ENCODE measurements at regions not wholly inside any gene's neighbourhood (a gene's known extent, or its start where the extent isn't known, plus 50 kb on each side); places are given as distances from the start of the nearest gene placed in this dataset.
"Not testable (repeated sequence)": the region's sequence is repeated elsewhere in the genome, so short reads cannot be mapped to it uniquely, and the experiment has no call there.

- DNase-seq (ENCODE audit: low read depth, low spot score): no peak
These were observed 623.3 kb downstream of the C12orf50 start for GRCh38 chr12:87405918-87406317.

GRCh38 chr12:87394168-87394567 lies 635.0 kb downstream of the C12orf50 start:
- not testable (repeated sequence) for DNase-seq (ENCODE audit: low read depth, low spot score); H3K36me3 ChIP-seq (ENCODE audit: insufficient read depth, insufficient read length, low read length); H3K9ac ChIP-seq (ENCODE audit: insufficient read length, low read depth); H3K27me3 ChIP-seq (ENCODE audit: insufficient read depth, insufficient read length); H3K4me1 ChIP-seq (ENCODE audit: insufficient read depth, insufficient read length); H3K4me3 ChIP-seq (ENCODE audit: insufficient read length, low read depth); H3K9me3 ChIP-seq (ENCODE audit: insufficient read depth, low read length)

More at GRCh38 chr12:87405918-87406317, 623.3 kb downstream of the C12orf50 start:
- Histone ChIP-seq H3K9ac (ENCODE audit: insufficient read length, low read depth) (no peak overlapping the region), H3K4me1 (ENCODE audit: insufficient read depth, insufficient read length) (no peaks in the 10 kb centered on the region), H3K9me3 (ENCODE audit: insufficient read depth, low read length) (0 out of 2 replicates have a peak, but pooled peaks cover 8% of the 10 kb centered on the region), H3K36me3 (ENCODE audit: insufficient read depth, insufficient read length, low read length) (no peaks in the 10 kb centered on the region), H3K4me3 (ENCODE audit: insufficient read length, low read depth) (no peak overlapping the region), H3K27me3 (ENCODE audit: insufficient read depth, insufficient read length) (no peaks in the 10 kb centered on the region)
- TF ChIP-seq SUZ12 (IDR thresholded peaks at IDR 0.05; ENCODE audit: extremely low read depth, insufficient read depth, insufficient read length) (no peak), ZNF274 (IDR thresholded peaks at IDR 0.05; ENCODE audit: low read depth, low read length) (no peak), YY1 (IDR thresholded peaks at IDR 0.05; ENCODE audit: insufficient read depth, insufficient read length) (no peak)

- no peak for DNase-seq (ENCODE audit: low read depth, low spot score)
- Histone ChIP-seq H3K36me3 (ENCODE audit: insufficient read depth, insufficient read length, low read length) (no peaks in the 10 kb centered on the region), H3K4me3 (ENCODE audit: insufficient read length, low read depth) (no peak overlapping the region), H3K9me3 (ENCODE audit: insufficient read depth, low read length) (no peaks in the 10 kb centered on the region), H3K27me3 (ENCODE audit: insufficient read depth, insufficient read length) (no peaks in the 10 kb centered on the region), H3K9ac (ENCODE audit: insufficient read length, low read depth) (no peak overlapping the region), H3K4me1 (ENCODE audit: insufficient read depth, insufficient read length) (no peaks in the 10 kb centered on the region)
- TF ChIP-seq YY1 (IDR thresholded peaks at IDR 0.05; ENCODE audit: insufficient read depth, insufficient read length) (no peak), ZNF274 (IDR thresholded peaks at IDR 0.05; ENCODE audit: low read depth, low read length) (no peak), SUZ12 (IDR thresholded peaks at IDR 0.05; ENCODE audit: extremely low read depth, insufficient read depth, insufficient read length) (no peak)
These were observed 640.8 kb downstream of the C12orf50 start for GRCh38 chr12:87388376-87388775.

- Histone ChIP-seq H3K4me3 (ENCODE audit: insufficient read length, low read depth) (no peak overlapping the region), H3K27me3 (ENCODE audit: insufficient read depth, insufficient read length) (no peaks in the 10 kb centered on the region), H3K9ac (ENCODE audit: insufficient read length, low read depth) (no peak overlapping the region), H3K36me3 (ENCODE audit: insufficient read depth, insufficient read length, low read length) (no peaks in the 10 kb centered on the region), H3K9me3 (ENCODE audit: insufficient read depth, low read length) (no peaks in the 10 kb centered on the region), H3K4me1 (ENCODE audit: insufficient read depth, insufficient read length) (no peaks in the 10 kb centered on the region)
- no peak for TF ChIP-seq SUZ12 (IDR thresholded peaks at IDR 0.05; ENCODE audit: extremely low read depth, insufficient read depth, insufficient read length)
- TF ChIP-seq ZNF274 (IDR thresholded peaks at IDR 0.05; ENCODE audit: low read depth, low read length): no peak
- no peak for TF ChIP-seq YY1 (IDR thresholded peaks at IDR 0.05; ENCODE audit: insufficient read depth, insufficient read length)
- no peak for DNase-seq (ENCODE audit: low read depth, low spot score)
These were observed 643.9 kb downstream of the C12orf50 start for GRCh38 chr12:87385322-87385721.

- Histone ChIP-seq H3K4me1 (ENCODE audit: insufficient read depth, insufficient read length) (no peaks in the 10 kb centered on the region), H3K9me3 (ENCODE audit: insufficient read depth, low read length) (no peaks in the 10 kb centered on the region), H3K36me3 (ENCODE audit: insufficient read depth, insufficient read length, low read length) (no peaks in the 10 kb centered on the region), H3K9ac (ENCODE audit: insufficient read length, low read depth) (no peak overlapping the region), H3K27me3 (ENCODE audit: insufficient read depth, insufficient read length) (no peaks in the 10 kb centered on the region), H3K4me3 (ENCODE audit: insufficient read length, low read depth) (no peak overlapping the region)
- no peak for TF ChIP-seq ZNF274 (IDR thresholded peaks at IDR 0.05; ENCODE audit: low read depth, low read length)
- no peak for DNase-seq (ENCODE audit: low read depth, low spot score)
These were observed 645.0 kb downstream of the C12orf50 start for GRCh38 chr12:87384226-87384625.

GRCh38 chr12:87383680-87384079 lies 645.5 kb downstream of the C12orf50 start:
- Histone ChIP-seq H3K9ac (ENCODE audit: insufficient read length, low read depth) (no peak overlapping the region), H3K27me3 (ENCODE audit: insufficient read depth, insufficient read length) (no peaks in the 10 kb centered on the region)

GRCh38 chr12:87382959-87383566 lies 646.1 kb downstream of the C12orf50 start:
- Histone ChIP-seq H3K36me3 (ENCODE audit: insufficient read depth, insufficient read length, low read length) (no peaks in the 10 kb centered on the region), H3K9me3 (ENCODE audit: insufficient read depth, low read length) (no peaks in the 10 kb centered on the region), H3K4me1 (ENCODE audit: insufficient read depth, insufficient read length) (no peaks in the 10 kb centered on the region), H3K9ac (ENCODE audit: insufficient read length, low read depth) (no peak overlapping the region), H3K4me3 (ENCODE audit: insufficient read length, low read depth) (no peak overlapping the region), H3K27me3 (ENCODE audit: insufficient read depth, insufficient read length) (no peaks in the 10 kb centered on the region)
- TF ChIP-seq YY1 (IDR thresholded peaks at IDR 0.05; ENCODE audit: insufficient read depth, insufficient read length) (no peak), ZNF274 (IDR thresholded peaks at IDR 0.05; ENCODE audit: low read depth, low read length) (no peak), SUZ12 (IDR thresholded peaks at IDR 0.05; ENCODE audit: extremely low read depth, insufficient read depth, insufficient read length) (no peak)
- no peak for DNase-seq (ENCODE audit: low read depth, low spot score)

More at GRCh38 chr12:87383680-87384079, 645.5 kb downstream of the C12orf50 start:
- Histone ChIP-seq H3K36me3 (ENCODE audit: insufficient read depth, insufficient read length, low read length) (no peaks in the 10 kb centered on the region), H3K4me1 (ENCODE audit: insufficient read depth, insufficient read length) (no peaks in the 10 kb centered on the region), H3K9me3 (ENCODE audit: insufficient read depth, low read length) (no peaks in the 10 kb centered on the region), H3K4me3 (ENCODE audit: insufficient read length, low read depth) (no peak overlapping the region)
- DNase-seq (ENCODE audit: low read depth, low spot score): no peak
- no peak for TF ChIP-seq ZNF274 (IDR thresholded peaks at IDR 0.05; ENCODE audit: low read depth, low read length)
- no peak for TF ChIP-seq SUZ12 (IDR thresholded peaks at IDR 0.05; ENCODE audit: extremely low read depth, insufficient read depth, insufficient read length)
- TF ChIP-seq YY1 (IDR thresholded peaks at IDR 0.05; ENCODE audit: insufficient read depth, insufficient read length): no peak

- Histone ChIP-seq H3K9me3 (ENCODE audit: insufficient read depth, low read length) (no peaks in the 10 kb centered on the region), H3K9ac (ENCODE audit: insufficient read length, low read depth) (no peak overlapping the region), H3K4me1 (ENCODE audit: insufficient read depth, insufficient read length) (no peaks in the 10 kb centered on the region), H3K36me3 (ENCODE audit: insufficient read depth, insufficient read length, low read length) (no peaks in the 10 kb centered on the region), H3K4me3 (ENCODE audit: insufficient read length, low read depth) (no peak overlapping the region), H3K27me3 (ENCODE audit: insufficient read depth, insufficient read length) (no peaks in the 10 kb centered on the region)
- TF ChIP-seq YY1 (IDR thresholded peaks at IDR 0.05; ENCODE audit: insufficient read depth, insufficient read length) (no peak), ZNF274 (IDR thresholded peaks at IDR 0.05; ENCODE audit: low read depth, low read length) (no peak), SUZ12 (IDR thresholded peaks at IDR 0.05; ENCODE audit: extremely low read depth, insufficient read depth, insufficient read length) (no peak)
- no peak for DNase-seq (ENCODE audit: low read depth, low spot score)
These were observed 646.8 kb downstream of the C12orf50 start for GRCh38 chr12:87382436-87382835.
